GM12878 (cell line): ENCODE measurements at regions not wholly inside any gene's neighbourhood (a gene's known extent, or its start where the extent isn't known, plus 50 kb on each side); places are given as distances from the start of the nearest gene placed in this dataset.

Source experiments
- ATAC-seq: fragments of 200-7000 bp; cut with Tn5 transposase; 3 replicates; pipeline ENCODE4 v1.9.1; 2020; ENCODE audit warnings: mild to moderate bottlenecking, moderate library complexity
- BruUV-seq: library from RNA; stranded (reverse); fragments of 400-500 nt; replicated peaks from 2 replicates; lab custom pipeline; 2021; lab: Mats Ljungman, UMichigan
- CTCF ChIA-PET: fragments of 300-600 bp; sonication (Branson Sonifier 250); formaldehyde crosslinking; extraction: SDS; loops from one replicate; lab custom pipeline; 2021; ENCODE audit warnings: inconsistent platforms; lab: Yijun Ruan, JAX
- POLR2A ChIA-PET: fragments of 350-600 bp; formaldehyde crosslinking; extraction: SDS; loops from one replicate; lab custom pipeline; 2021; ENCODE audit warnings: inconsistent platforms; lab: Charles Lee
- RAD21 ChIA-PET: fragments of 300-600 bp; sonication (Branson Sonifier 250); formaldehyde crosslinking; loops from one replicate; lab custom pipeline; 2023; ENCODE audit warnings: antibody characterized with exemption; ENCODE audit not compliant: unreplicated experiment; lab: Charles Lee
- SMC1A ChIA-PET: fragments of 300-600 bp; sonication (Branson Sonifier 250); formaldehyde crosslinking; loops from one replicate; lab custom pipeline; 2023; ENCODE audit not compliant: unreplicated experiment, uncharacterized antibody; lab: Charles Lee
- DNase-seq: peaks from one replicate; pipeline ENCODE4 v3.0.0-alpha.2; 2011; ENCODE audit warnings: low read depth, low spot score
- FAIRE-seq: peaks from 3 replicates; lab custom pipeline; 2011; peaks lifted over from hg19 to GRCh38; lab: Jason Lieb, UNC
- H2AFZ ChIP-seq: 2 replicates; pipeline ENCODE4 v1.6.0; 2011; ENCODE audit warnings: low read depth, low read length, control low read depth; ENCODE audit not compliant: control insufficient read depth
- H3K27ac ChIP-seq: 2 replicates; pipeline ENCODE4 v1.5.1; 2011; ENCODE audit warnings: control low read depth; ENCODE audit not compliant: control insufficient read depth, insufficient read depth
- H3K27me3 ChIP-seq, 2 experiments: replicated peaks in 1 of 2; 2 replicates each; pipeline versions ENCODE4 v1.6.0 to v1.6.1; 2011; ENCODE audit warnings: low read length in 1 of 2; ENCODE audit not compliant: control insufficient read depth in 2 of 2, insufficient read depth in 2 of 2
- H3K36me3 ChIP-seq, 2 experiments: 2 replicates each; pipeline ENCODE4 v1.5.1; 2011; ENCODE audit warnings: low read length in 1 of 2; ENCODE audit not compliant: control insufficient read depth in 2 of 2, insufficient read depth in 2 of 2
- H3K4me1 ChIP-seq: 2 replicates; pipeline ENCODE4 v1.6.1; 2011; ENCODE audit warnings: mild to moderate bottlenecking, low read length, moderate library complexity, mixed read lengths; ENCODE audit not compliant: control insufficient read depth, insufficient read depth
- H3K4me2 ChIP-seq: 2 replicates; pipeline ENCODE4 v1.6.0; 2011; ENCODE audit warnings: control low read depth; ENCODE audit not compliant: control insufficient read depth, insufficient read depth
- H3K4me3 ChIP-seq: fragments of 200-600 bp; sonication (generic); 2 replicates; pipeline ENCODE4 v1.5.1; 2016
- H3K79me2 ChIP-seq: 2 replicates; pipeline ENCODE4 v1.6.0; 2011; ENCODE audit warnings: low read length; ENCODE audit not compliant: control insufficient read depth, insufficient read depth
- H3K9ac ChIP-seq: 2 replicates; pipeline ENCODE4 v1.8.0; 2011; ENCODE audit warnings: low read length, control low read depth, mixed read lengths; ENCODE audit not compliant: control insufficient read depth, insufficient read depth
- H3K9me3 ChIP-seq: replicated peaks from 3 replicates; pipeline ENCODE4 v1.5.1; 2011; ENCODE audit warnings: mild to moderate bottlenecking, low read length; ENCODE audit not compliant: control insufficient read depth, insufficient read depth
- H4K20me1 ChIP-seq: 2 replicates; pipeline ENCODE4 v1.6.0; 2011; ENCODE audit not compliant: control insufficient read depth, insufficient read depth
- BCLAF1 ChIP-seq: fragments of 450-650 bp; IDR thresholded peaks from 2 replicates; pipeline ENCODE4 v1.6.1; 2017; ENCODE audit warnings: antibody characterized with exemption, mild to moderate bottlenecking, moderate library complexity
- IKZF1 ChIP-seq: fragments of 450-650 bp; conservative IDR thresholded peaks from 2 replicates; pipeline ENCODE4 v1.6.1; 2017; ENCODE audit warnings: antibody characterized with exemption, mild to moderate bottlenecking
- KDM1A ChIP-seq: fragments of 200-600 bp; sonication (generic); IDR thresholded peaks from 2 replicates; pipeline ENCODE4 v1.6.1; 2016; ENCODE audit warnings: borderline replicate concordance
- NBN ChIP-seq: fragments of 450-650 bp; IDR thresholded peaks from 2 replicates; pipeline ENCODE4 v1.6.1; 2016
- POU2F2 ChIP-seq: IDR thresholded peaks from 3 replicates; pipeline ENCODE4 v1.6.1; 2011; ENCODE audit warnings: low read depth, mild to moderate bottlenecking, low read length, borderline replicate concordance
- RCOR1 ChIP-seq: conservative IDR thresholded peaks from 2 replicates; pipeline ENCODE4 v1.6.1; 2012; ENCODE audit warnings: low read depth, low read length, improper control_type of control experiment
- SREBF2 ChIP-seq: IDR thresholded peaks from 2 replicates; pipeline ENCODE4 v1.6.1; 2012; ENCODE audit warnings: mild to moderate bottlenecking, low read length
- YY1 ChIP-seq: IDR thresholded peaks from 2 replicates; pipeline ENCODE4 v1.6.1; 2011; ENCODE audit warnings: low read depth, mild to moderate bottlenecking, low read length
- ZNF274 ChIP-seq: IDR thresholded peaks from one replicate; pipeline ENCODE4 v1.8.0; 2011; ENCODE audit not compliant: insufficient read length, insufficient read depth
- WGBS: methylation state at CpG from one replicate; pipeline ENCODE4 v1.1.6; 2016; ENCODE audit warnings: low lambda C conversion rate; ENCODE audit not compliant: insufficient replicate concordance, insufficient coverage; ENCODE audit errors: missing lambda C conversion rate; 5-methylcytosine and 5-hydroxymethylcytosine counted together
- in situ Hi-C: fragments of 300-500 bp; cut with MboI; formaldehyde crosslinking; loops from 9 replicates; pipeline ENCODE4 v1.14.3; 2018; ENCODE audit warnings: mixed read lengths
- intact Hi-C: fragments of 100-400 bp; cut with micrococcal nuclease; formaldehyde crosslinking; loops from one replicate; pipeline ENCODE4 v1.14.2; 2022; ENCODE audit not compliant: unreplicated experiment
- TF ChIP-seq, protein P1 (sequence below): fragments of 450-650 bp; IDR thresholded peaks from 2 replicates; pipeline ENCODE4 v1.6.1; 2017; ENCODE audit warnings: mild to moderate bottlenecking, moderate library complexity

GRCh38 chr3:10625323-10625722, 119.9 kb upstream of the ATP2B2 start:
- TF ChIP-seq KDM1A = no peak
- no peak for TF ChIP-seq RCOR1
- no peak for TF ChIP-seq SREBF2
- TF ChIP-seq, protein P1, sequence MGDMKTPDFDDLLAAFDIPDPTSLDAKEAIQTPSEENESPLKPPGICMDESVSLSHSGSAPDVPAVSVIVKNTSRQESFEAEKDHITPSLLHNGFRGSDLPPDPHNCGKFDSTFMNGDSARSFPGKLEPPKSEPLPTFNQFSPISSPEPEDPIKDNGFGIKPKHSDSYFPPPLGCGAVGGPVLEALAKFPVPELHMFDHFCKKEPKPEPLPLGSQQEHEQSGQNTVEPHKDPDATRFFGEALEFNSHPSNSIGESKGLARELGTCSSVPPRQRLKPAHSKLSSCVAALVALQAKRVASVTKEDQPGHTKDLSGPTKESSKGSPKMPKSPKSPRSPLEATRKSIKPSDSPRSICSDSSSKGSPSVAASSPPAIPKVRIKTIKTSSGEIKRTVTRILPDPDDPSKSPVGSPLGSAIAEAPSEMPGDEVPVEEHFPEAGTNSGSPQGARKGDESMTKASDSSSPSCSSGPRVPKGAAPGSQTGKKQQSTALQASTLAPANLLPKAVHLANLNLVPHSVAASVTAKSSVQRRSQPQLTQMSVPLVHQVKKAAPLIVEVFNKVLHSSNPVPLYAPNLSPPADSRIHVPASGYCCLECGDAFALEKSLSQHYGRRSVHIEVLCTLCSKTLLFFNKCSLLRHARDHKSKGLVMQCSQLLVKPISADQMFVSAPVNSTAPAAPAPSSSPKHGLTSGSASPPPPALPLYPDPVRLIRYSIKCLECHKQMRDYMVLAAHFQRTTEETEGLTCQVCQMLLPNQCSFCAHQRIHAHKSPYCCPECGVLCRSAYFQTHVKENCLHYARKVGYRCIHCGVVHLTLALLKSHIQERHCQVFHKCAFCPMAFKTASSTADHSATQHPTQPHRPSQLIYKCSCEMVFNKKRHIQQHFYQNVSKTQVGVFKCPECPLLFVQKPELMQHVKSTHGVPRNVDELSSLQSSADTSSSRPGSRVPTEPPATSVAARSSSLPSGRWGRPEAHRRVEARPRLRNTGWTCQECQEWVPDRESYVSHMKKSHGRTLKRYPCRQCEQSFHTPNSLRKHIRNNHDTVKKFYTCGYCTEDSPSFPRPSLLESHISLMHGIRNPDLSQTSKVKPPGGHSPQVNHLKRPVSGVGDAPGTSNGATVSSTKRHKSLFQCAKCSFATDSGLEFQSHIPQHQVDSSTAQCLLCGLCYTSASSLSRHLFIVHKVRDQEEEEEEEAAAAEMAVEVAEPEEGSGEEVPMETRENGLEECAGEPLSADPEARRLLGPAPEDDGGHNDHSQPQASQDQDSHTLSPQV = no peak
- no peak for TF ChIP-seq ZNF274
- no peak for TF ChIP-seq BCLAF1
- TF ChIP-seq NBN = no peak
- no peak for TF ChIP-seq IKZF1
- no peak for TF ChIP-seq POU2F2
- no peak for TF ChIP-seq YY1
- Histone ChIP-seq H3K4me3 (no peak overlapping the region), H3K36me3 (no peaks in the 10 kb centered on the region), H3K9ac (no peak overlapping the region), H2AFZ (no peak overlapping the region), H3K4me2 (no peak overlapping the region), H4K20me1 (no peaks in the 10 kb centered on the region), H3K27me3 (no peaks in the 10 kb centered on the region), H3K4me1 (no peaks in the 10 kb centered on the region), H3K9me3 (no peaks in the 10 kb centered on the region), H3K27ac (no peak overlapping the region), H3K79me2 (no peaks in the 10 kb centered on the region)
- POLR2A ChIA-PET = no interaction called here
- in situ Hi-C loops = no loop called here
- CTCF ChIA-PET = no interaction called here
- DNase-seq (no peak), FAIRE-seq (no peak), ATAC-seq (no peak)
- SMC1A ChIA-PET = no interaction called here
- RAD21 ChIA-PET = no interaction called here
- intact Hi-C loops = no loop called here
- WGBS = 74% methylated on average over 9 of the region's 9 CpGs
- no TSS peak for BruUV-seq
